HG03575 (cell line): ENCODE measurements at regions not wholly inside any gene's neighbourhood (a gene's known extent, or its start where the extent isn't known, plus 50 kb on each side); places are given as distances from the start of the nearest gene placed in this dataset.
"Not testable (repeated sequence)": the region's sequence is repeated elsewhere in the genome, so short reads cannot be mapped to it uniquely, and the experiment has no call there.

ENCODE experiments used
- ATAC-seq: cut with Tn5 transposase; IDR thresholded peaks from one replicate; pipeline ENCODE4 v1.9.1; 2021; ENCODE audit not compliant: unreplicated experiment, insufficient number of reproducible peaks, low FRiP score; ENCODE audit errors: extremely low read depth

DNA sequence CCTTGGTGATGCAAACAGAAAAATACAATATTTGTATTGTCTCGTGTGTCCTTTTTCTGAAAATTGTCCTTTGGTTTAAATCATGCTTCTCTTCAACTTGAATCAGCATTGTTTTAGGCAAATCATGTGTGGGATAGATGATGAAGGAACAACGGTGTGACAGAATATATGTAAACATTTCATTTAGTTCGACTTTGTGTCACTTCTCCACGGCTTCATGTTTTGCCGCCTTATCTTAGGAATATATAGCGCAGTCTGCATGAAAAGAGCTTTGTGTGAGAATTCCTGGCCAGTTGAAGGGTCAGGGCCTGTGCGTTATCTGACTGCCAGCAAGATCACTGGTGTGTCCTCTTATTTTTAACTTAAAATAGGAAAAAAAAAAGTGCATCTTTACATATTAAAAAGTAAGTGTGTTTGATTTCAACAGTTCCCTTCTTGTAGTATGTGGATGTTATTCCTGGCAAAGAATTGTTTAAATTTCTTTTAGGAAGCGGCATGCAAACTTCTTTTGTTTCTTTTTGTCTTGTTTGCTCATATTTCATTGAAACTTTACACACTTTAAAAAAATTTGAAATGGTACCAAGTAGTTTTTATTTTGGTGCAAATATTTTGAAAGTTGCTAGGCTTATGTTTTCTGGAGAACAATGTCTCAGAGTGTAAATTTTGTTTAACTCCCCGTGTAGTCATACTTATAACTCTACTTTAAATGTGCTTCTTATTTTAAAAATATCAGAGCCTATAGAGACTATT, 465.2 kb downstream of the USP25 start:
- ATAC-seq = peak; percentile 2

DNA sequence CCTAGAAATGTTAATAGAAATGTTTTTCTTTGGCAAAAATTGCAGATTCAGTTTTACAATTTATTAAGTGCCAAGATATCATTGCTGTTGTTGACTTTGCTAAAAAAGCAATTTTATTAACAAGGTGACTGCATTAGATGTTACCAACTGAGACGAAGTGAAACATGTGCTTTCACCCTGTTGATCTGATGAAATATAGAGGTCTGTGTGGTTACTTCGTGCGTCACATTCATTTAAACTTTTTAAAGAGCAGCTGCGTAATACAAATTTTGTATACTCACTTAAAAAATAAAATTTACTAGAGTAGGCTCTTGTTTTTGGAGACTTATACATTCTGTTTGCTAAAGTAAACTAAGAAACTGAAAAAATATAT, 465.7 kb downstream of the USP25 start:
- no peak for ATAC-seq

DNA sequence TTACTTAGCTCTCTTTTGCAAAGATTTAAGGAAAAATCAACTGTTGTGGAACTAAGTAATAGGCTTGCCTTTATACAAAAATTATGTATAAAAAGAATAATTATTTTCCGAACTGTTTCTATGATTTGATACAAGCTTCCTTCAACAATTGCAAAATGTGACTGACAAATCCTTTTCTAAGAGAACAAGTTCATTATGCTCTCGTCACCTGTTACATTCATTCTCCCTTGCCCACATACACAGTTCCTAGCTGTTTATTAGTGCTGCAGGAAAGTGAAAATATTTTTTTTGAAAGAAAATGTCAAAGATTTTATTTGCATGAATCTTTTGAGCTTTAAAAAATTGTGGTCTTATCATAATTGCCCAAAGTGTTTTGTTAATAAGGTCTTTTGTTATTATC, 466.2 kb downstream of the USP25 start:
- ATAC-seq = no peak

DNA sequence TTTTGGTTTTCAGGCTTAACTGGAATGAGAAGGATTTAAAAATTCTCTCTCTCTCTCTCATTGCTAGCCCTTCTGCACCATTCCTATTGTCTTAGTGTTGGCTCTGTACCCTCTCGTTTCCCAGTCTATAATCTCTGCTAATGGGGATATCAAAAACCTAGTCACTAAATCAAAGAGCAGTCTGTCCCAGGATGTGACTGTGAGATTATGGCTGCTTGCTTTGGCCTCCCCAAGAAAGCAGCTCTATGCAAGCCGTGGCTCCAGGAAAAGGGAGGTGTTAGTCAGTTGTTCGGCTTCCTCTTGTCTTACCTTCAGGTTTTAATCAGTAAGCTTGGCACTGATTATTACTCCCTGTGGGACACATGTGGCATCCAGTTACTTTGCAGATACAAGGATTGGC, 468.8 kb downstream of the USP25 start:
- no peak for ATAC-seq

DNA sequence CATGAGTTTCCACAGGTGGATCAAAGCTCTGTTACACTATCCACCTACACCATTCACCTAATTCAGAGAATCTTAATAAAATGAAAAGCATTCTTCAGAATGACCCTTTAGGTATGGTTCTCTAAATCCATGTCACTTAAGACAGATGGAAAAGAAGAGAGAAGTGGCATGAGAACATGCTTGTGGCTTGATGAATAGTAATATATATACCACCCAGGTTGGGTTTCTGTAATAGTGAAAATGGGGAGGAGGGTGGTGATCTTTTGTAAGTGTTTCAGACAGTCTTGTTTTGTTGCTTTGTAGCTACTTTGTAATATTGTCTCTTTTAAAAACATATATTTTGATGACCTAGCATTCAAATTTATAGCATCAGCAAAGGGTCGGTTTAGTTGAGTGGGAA, 469.8 kb downstream of the USP25 start:
- no peak for ATAC-seq

DNA sequence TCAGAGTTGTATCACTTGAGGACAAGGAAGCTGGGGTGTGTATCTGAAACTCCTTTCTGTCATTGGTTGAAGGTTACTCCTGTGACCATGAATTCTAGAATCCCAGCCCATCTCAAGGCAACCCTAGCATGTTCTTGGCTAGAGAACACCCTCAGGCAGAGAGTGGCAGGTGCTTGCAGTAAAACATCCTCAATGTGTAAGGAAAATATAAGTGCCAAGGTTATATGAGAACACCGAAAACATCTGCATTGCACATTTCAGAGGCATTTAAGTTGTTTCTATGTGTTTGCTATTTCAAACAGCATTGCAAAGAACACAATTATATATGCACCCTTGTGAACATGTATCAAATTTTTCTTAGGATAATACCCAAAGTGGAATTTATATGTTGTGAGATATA, 471.9 kb downstream of the USP25 start:
- no peak for ATAC-seq

DNA sequence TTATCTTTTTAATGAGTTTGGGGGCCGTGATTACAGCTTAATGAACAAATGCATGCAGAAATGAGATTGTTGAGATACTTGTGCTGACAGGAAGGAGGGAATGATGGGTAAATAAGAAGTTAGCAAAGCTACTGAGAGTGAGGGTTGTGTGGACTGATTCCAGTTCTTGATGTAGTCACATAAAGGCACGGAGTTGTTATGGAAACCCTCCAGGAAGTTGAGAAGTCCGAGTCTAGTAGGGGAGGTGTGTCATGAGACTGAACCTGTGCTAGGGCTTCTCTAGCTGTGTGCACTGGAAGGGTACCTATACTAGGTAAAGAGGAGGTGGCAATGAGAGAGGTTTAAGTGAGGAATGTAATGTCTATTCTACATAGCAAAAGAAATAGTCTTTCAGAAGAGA, 475.7 kb downstream of the USP25 start:
- no peak for ATAC-seq

DNA sequence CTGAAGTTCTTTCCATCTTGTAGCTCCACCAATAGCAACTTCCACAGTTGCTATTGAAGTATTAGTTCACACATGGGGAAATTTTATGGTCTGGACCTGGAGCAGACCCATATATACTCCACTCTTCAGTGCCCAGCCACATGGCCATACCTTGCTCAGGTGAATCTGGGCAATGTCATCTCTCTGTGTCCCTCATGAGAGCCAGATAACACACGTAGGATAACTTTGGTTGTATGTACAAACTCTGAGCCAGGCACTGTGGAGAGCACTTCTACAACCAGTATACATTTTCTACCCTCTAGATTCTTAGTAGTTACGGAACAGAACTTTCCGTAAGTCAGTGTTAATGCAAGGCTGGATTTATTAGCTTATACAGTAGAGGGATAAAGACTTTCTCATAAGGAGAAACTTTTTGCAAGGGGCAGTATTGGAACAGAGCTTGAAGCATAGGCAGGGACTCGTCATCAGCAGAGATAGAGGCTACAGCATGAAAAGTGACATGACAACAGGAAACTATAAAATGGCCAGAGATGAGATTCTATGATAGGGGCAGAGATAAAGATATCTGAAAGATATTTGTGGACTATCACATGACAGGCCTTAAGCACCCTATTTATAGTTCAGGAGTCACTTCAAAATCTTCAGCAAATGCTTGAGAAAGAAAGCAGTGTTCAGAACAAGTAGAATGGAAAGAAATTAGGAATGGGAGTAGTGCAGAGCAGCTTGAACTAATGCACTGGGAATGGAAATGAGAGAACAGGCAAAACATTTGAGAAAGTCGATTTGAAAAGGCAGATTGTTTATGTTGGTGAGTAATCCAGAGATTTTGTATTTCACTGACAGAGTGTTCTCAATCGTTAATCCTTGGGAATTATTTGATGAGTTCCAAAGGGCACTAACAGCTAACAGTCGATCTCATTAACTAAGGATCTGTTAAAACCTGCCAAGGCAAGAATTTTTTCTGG, 481.8 kb downstream of the USP25 start:
- no peak for ATAC-seq

DNA sequence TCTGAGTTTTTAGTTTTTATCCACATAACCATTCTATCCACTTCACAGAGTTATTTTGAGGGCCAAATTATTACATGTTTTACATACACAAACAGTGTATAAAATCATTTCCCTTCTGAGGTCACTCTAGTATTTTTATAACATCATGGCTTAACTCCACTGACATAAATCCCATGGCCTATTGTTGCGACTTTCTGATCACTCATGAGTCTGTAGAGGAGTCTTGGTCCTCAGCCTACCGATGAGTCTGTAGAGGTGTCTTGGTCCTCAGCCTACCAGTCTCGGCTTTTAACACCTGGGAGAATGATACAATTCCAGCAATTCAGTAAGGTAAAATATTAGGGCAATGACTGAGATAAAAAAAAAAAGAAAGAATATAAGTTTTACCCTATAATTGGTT, 483.7 kb downstream of the USP25 start:
- ATAC-seq = no peak

DNA sequence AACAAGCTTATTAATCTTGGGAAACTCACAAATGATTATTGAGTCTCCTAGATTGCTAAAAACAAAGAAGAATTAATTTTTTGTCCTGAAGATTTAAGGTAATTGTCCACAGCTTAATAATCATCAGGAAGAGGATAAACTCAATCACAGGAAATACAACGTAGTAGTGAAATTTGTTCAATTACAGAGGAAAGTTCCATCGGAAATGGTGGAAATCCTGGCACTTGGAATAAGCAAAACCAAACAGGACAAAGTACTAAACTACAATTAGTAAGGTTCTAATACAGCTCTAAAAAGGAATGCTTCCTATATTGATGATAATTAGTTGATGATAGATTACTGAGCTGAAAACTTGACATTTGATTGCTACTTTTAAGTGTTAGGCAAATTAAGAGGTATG, 485.4 kb downstream of the USP25 start:
- no peak for ATAC-seq

DNA sequence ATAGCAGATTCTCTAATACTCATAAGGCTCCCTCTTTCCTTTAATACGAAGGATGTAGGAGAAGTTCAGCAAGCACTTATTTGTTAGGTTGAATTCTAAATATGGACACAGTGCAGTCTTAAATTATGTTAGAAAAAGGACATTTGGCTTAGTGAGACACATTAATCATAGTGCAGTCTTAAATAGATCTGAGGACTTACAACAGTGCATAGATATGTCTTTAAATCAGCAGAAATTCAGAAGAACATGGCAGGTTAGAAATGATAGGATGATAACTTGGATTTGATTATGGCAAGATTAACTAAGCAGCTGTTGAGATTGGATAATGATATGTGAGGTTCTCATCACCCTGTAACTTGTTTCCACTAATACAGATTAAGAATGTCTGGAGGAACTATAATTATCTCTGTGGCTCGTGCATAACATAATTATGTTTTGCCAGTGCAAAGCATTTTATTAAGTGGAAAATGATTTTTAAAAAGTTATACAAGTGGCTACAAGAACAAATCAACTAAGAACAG, 485.9 kb downstream of the USP25 start:
- ATAC-seq = no peak

DNA sequence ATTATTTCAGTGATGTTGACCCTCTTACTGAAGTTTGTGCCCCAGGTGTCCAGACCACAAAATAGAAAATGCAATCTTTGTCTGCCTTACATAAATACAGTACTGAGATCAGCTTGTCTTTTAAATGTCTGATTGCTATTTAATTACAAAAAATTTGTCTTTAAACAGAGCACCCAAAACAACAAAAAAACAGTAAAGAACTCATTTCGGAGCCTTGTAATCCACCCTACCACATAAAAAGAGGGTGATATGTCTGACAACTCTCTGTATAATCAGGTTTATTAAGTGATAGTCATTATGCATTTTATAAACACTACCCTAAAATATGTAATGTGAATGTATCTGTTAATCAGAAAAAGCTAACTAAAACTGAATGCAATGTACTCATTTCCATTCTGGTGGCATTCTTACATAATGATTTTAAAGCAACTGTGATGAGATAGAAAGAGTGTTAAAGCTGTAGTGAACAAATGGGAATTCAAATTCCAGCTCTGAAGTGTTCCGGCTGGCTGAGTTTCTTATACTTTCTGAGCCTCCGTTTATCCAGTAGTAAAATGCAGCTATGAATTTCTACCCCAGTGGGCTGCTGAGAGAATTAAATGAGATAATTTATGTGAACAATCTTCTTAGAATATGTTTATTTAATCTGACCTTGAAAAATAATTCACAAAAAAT, 486.6 kb downstream of the USP25 start:
- ATAC-seq = no peak

DNA sequence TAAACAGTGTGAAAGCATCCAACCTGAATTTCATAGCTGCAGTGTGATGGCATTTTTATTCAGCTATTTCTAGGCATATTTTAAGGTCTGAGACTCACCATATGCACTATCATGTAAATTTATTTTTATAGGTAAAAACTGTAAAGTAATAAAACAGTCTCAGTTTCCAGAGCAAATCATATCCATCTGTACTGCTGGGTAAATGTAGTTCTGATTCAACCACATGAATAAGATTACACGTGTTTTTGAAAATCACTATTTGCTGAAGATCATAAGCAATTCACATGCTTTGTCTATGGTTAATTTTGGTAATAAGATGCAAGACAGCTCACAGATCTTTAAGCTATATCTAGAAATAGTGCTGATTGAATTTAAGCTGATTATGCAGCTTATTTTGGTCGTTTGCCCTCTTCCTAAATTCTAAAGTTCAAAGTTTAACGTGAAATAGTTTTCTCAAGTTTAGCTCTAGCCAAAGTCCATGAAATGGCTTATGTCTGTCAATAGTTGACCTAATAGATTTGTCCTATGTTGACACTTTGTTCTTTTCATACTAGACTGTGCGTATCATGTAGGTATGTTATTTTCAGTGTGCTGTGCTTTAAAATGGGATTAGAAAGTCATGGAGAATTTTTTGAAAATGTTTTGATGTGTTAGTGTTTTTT, 489.0 kb downstream of the USP25 start:
- ATAC-seq = no peak

DNA sequence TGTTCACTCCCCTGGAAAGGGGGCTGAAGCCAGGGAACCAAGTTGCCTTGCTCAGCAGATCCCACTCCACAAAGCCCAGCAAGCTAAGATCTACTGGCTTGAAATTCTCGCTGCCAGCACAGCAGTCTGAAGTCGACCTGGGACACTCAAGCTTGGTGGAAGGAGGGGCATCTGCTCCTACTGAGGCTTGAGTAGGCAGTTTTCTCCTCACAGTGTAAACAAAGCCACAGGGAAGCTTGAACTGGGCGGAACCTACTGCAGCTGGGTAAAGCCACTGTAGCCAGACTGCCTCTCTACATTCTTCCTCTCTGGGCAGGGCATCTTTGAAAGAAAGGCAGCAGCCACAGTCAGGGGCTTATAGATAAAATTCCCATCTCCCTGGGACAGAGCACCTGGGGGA, 495.0 kb downstream of the USP25 start:
- ATAC-seq = not testable (repeated sequence)

DNA sequence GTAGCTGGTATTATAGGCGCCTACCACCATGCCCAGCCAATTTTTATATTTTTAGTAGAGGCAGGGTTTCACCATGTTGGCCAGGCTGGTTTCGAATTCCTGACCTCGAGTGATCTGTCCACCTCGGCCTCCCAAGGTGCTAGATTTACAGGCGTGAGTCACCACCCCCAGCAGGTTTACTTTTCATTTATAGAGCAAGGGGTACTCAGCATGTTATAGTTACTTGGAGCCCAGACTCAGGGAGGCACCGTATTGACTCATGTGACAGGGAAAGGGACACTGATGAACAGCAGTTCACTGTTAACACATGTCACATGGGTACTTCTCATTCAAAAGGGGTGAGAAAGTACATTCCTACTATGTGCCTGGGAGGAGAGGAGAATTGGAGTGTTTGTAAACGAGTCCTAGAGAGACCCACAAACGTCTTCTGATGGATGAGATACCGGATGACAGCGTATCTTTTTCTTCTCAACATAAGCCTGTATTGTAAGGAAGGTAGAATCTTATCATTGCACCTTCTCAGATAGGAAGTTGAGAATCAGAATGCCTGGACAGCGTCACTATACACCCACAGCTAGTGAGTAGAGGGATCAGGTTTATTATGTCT, 510.0 kb downstream of the USP25 start:
- ATAC-seq = no peak

DNA sequence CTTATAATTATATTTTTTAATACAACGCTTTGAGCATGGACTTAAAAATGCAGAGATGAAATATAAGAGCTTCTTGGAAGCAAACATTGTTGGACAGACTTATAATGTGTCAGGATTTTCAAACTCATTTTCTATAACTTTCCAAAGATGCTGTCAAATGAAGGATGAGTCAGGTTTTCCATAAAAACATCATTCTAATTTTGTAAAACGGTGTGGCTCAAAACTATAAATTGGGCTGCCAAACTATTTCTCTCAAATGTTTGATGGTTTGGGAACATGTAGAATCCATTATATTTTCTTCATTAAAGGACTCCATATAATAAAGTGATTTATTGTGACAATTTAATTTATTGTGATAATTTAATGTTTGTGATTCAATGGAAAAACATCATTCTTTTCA, 511.2 kb downstream of the USP25 start:
- no peak for ATAC-seq

DNA sequence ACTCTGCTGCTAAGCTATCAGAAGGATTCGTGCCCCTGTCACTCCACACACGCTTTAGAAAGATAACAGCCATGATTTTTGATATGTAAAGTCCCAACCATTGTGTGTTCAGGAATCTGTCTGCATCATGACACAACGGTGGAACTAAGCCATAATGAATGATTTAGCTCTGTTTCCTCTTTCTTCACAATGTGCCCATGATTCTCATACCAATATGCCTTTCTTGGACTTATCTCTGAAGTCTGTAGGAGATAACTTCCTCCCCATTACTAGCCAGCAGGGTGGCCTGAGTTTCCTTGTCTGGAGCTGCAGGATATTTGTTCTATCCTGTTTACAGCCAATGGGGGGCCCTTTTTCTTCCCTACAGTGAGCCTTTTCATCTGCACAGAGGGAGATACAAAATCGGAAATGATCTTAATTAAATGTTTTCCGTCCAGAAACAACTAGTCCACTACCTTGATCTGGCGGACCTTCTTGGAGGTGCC, 511.7 kb downstream of the USP25 start:
- no peak for ATAC-seq

DNA sequence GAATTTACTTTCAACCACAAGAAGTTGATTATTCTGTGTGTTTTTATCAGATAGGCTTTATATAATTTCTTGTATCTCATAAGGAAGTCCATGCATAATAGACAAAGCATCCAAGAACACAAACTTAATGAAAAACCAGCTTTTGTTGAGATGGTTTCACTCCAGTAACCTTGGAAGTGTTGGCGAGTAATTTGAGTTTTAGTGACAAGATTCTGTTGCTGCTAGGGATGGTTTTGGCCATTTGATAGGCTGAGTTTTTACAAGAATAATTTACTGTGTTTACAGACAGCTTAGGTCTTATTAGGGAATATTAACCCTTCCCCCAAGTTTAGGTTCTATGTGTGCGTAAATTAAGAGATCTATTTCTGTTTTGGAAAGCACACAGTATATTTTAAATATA, 513.6 kb downstream of the USP25 start:
- no peak for ATAC-seq

DNA sequence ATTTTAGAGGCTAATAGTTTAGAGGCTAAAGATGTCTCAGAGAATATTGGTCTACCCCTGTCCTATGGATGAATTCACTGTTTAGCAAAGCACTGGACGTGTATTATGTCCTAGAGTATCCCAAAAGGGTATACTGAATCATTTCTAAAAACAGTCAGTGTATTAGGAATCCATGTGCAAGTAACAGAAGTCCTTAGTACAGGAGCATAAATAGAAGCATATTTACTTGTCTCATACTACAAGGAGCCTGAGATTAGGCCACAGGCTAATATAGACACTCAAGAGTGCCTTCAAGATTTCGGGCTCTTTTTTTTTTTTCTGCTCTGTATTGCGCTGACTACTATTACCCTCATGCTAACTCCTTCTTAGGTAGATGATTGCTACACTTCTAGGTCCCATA, 518.9 kb downstream of the USP25 start:
- no peak for ATAC-seq
